ENCODE measurements at regions not wholly inside any gene's neighbourhood (a gene's known extent, or its start where the extent isn't known, plus 50 kb on each side); places are given as distances from the start of the nearest gene placed in this dataset.
A peak's percentile ranks its signal among the peaks of the same experiment; 100 is the strongest.

- no peak for DNase-seq (ENCODE audit: low read depth)
- no peak overlapping the region for H3K4me3 ChIP-seq (ENCODE audit: low read depth, low read length)
- no peak for TF ChIP-seq CTCF (IDR thresholded peaks at IDR 0.05; ENCODE audit: insufficient read depth, low read depth, low read length)
These were observed 166.7 kb upstream of the PWP1 start for GRCh38 chr12:107518868-107519267.

GRCh38 chr12:107519906-107520859, 165.4 kb upstream of the PWP1 start:
- TF ChIP-seq CTCF (IDR thresholded peaks at IDR 0.05; ENCODE audit: insufficient read depth, low read depth, low read length), result no peak
- no peak for DNase-seq (ENCODE audit: low read depth)
- H3K4me3 ChIP-seq (ENCODE audit: low read depth, low read length), result no peak overlapping the region

- DNase-seq (ENCODE audit: low read depth), result no peak
- no peak overlapping the region for H3K4me3 ChIP-seq (ENCODE audit: low read depth, low read length)
- TF ChIP-seq CTCF (IDR thresholded peaks at IDR 0.05; ENCODE audit: insufficient read depth, low read depth, low read length), result no peak
These were observed 163.7 kb upstream of the PWP1 start for GRCh38 chr12:107521826-107522355.

- H3K4me3 ChIP-seq (ENCODE audit: low read depth, low read length), result no peak overlapping the region
- peak; percentile 18 for TF ChIP-seq CTCF (IDR thresholded peaks at IDR 0.05; ENCODE audit: insufficient read depth, low read depth, low read length)
- no peak for DNase-seq (ENCODE audit: low read depth)
These were observed 162.7 kb upstream of the PWP1 start for GRCh38 chr12:107522692-107523477.

GRCh38 chr12:107523775-107524535, 161.6 kb upstream of the PWP1 start:
- TF ChIP-seq CTCF (IDR thresholded peaks at IDR 0.05; ENCODE audit: insufficient read depth, low read depth, low read length), result no peak
- H3K4me3 ChIP-seq (ENCODE audit: low read depth, low read length), result no peak overlapping the region
- no peak for DNase-seq (ENCODE audit: low read depth)

GRCh38 chr12:107525063-107525718, 160.4 kb upstream of the PWP1 start:
- TF ChIP-seq CTCF (IDR thresholded peaks at IDR 0.05; ENCODE audit: insufficient read depth, low read depth, low read length), result no peak
- H3K4me3 ChIP-seq (ENCODE audit: low read depth, low read length), result no peak overlapping the region
- no peak for DNase-seq (ENCODE audit: low read depth)

All from fibroblast of villous mesenchyme (primary cell).